Heart left ventricle (tissue), 16 donors: ENCODE measurements at regions not wholly inside any gene's neighbourhood (a gene's known extent, or its start where the extent isn't known, plus 50 kb on each side); places are given as distances from the start of the nearest gene placed in this dataset.

Source experiments
- ATAC-seq, 4 donors: fragments of 200-7000 bp; cut with Tn5 transposase; one replicate each; pipeline ENCODE4 v1.9.1; 2020 to 2022; ENCODE audit warnings: moderate library complexity in 4 of 4, mild to moderate bottlenecking in 3 of 4, moderate number of reproducible peaks in 1 of 4
- DNase-seq, 5 donors: peaks; one replicate each; pipeline ENCODE4 v3.0.0-alpha.2; 2020
- H3K27ac ChIP-seq, 12 donors: fragments of 200-600 bp; sonication (generic) in 4 of 12; one replicate each; pipeline versions ENCODE4 v1.5.0 to v1.8.0; 2016 to 2022; ENCODE audit warnings: mild to moderate bottlenecking in 2 of 12
- H3K27me3 ChIP-seq, 9 donors: fragments of 200-600 bp; sonication (generic) in 2 of 9; one replicate each; pipeline versions ENCODE4 v1.5.1 to v1.8.0; 2016 to 2022; ENCODE audit warnings: mild to moderate bottlenecking in 3 of 9
- H3K36me3 ChIP-seq, 9 donors: fragments of 200-600 bp; sonication (generic) in 2 of 9; one replicate each; pipeline versions ENCODE4 v1.5.0 to v1.8.0; 2018 to 2022; ENCODE audit warnings: mild to moderate bottlenecking in 2 of 9
- H3K4me1 ChIP-seq, 12 donors: fragments of 200-600 bp; sonication (generic) in 4 of 12; one replicate each; pipeline versions ENCODE4 v1.5.0 to v1.8.0; 2016 to 2022; ENCODE audit warnings: mild to moderate bottlenecking in 3 of 12
- H3K4me3 ChIP-seq, 12 donors: fragments of 200-600 bp; sonication (generic) in 4 of 12; one replicate each; pipeline versions ENCODE4 v1.5.0 to v1.8.0; 2017 to 2022; ENCODE audit warnings: mild to moderate bottlenecking in 9 of 12, moderate library complexity in 4 of 12
- H3K9me3 ChIP-seq, 12 donors: fragments of 200-600 bp; sonication (generic) in 4 of 12; one replicate each; pipeline versions ENCODE4 v1.5.0 to v1.8.0; 2016 to 2022; ENCODE audit warnings: mild to moderate bottlenecking in 1 of 12
- POLR2A ChIP-seq, 2 donors: fragments of 450-650 bp; IDR thresholded peaks; one replicate each; pipeline ENCODE4 v1.6.1; 2017; ENCODE audit warnings: antibody characterized with exemption in 2 of 2, mild to moderate bottlenecking in 2 of 2, moderate library complexity in 2 of 2
- WGBS, 4 donors: extraction: QIAGEN DNeasy Blood & Tissue Kit in 2 of 4; methylation state at CpG; one replicate each; pipeline versions ENCODE4 v1.1.5 to v1.1.7; 2013 to 2018; 5-methylcytosine and 5-hydroxymethylcytosine counted together
- intact Hi-C, 10 donors: fragments of 100-400 bp; cut with DNase I; formaldehyde crosslinking; loops; one replicate each; pipeline versions ENCODE4 v1.11.1 to v1.14.2; 2022
- TF ChIP-seq, protein P1 (sequence below), 12 donors: fragments of 200-600 bp; sonication (generic) in 4 of 12; IDR thresholded peaks; one replicate each; pipeline versions ENCODE4 v1.5.0 to v1.8.0; 2018 to 2022; ENCODE audit warnings: antibody characterized with exemption in 12 of 12, mild to moderate bottlenecking in 5 of 12
- donor health status: ischemic (EF 13 %, LVEDD 7.1; RV severe dilation, severe dysfunction).
- donor health status: healthy with polysubstance abuse.
- donor health status: DM: no; HTN: yes; CAD: no.
- donor health status: DM: no; HTN: no; CAD: no.
- donor health status: ischemic (EF 25% LVEDD 6.9; RV normal size, moderate dysfunction).
- donor health status: ischemic (EF 25% LVEDD 5.7; RV mildly dilated, moderate dysfunction).
- donor health status: healthy.
- donor health status: DM: yes; HTN: yes; CAD: no.
- donor health status: ischemic (EF 35%, LVEDD 5.7; RV mildly dilated, moderate dysfunction).
- donor health status: nonischemic (EF 11% LVEDD 7.7; RV severe dilation, severe dysfunction).
- donor health status: DM: yes; HTN: yes; CAD: no.
- donor health status: PGD.
- donor health status: ischemic (EF 29% LVEDD 5.4; RV normal size, mild dysfunction).
- donor health status: nonischemic (EF 23%, LVEDD 6.1; RV moderate dilation, normal function).

DNA sequence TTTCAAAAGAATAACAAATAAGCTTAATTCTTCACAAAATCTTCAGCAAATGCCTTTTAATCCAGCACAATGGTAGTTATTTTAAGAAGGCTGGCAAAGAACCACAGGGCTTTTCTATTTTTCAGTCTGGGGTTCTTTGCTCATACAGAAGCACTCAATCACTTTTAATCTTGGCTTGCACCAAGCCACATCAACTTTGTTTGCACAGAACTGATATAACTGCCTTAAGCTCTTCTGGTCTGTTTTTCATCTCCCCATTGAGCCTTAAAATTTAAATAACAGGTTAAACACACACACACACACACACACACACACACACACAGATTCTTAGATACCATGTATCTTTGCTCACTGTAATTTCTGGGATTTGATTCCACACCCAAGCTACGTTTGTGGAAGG, 377.0 kb downstream of the GATA3 start:
- WGBS, 4 donors: 30 to 79% (median 59%) methylated on average over 1 of the region's 1 CpG
- Histone ChIP-seq H3K9me3 (no peaks in the 10 kb centered on the region), H3K36me3 (no peaks in the 10 kb centered on the region), H3K4me1 (no peaks in the 10 kb centered on the region), H3K4me3 (no peak overlapping the region), H3K27me3 (peaks cover 0 to 2% (median 0%) of the 10 kb centered on the region in 9 donors), H3K27ac (no peak overlapping the region)
- DNase-seq (no peak), ATAC-seq (no peak)
- intact Hi-C loops: no loop called here
- no peak for TF ChIP-seq POLR2A (IDR thresholded peaks at IDR 0.05)

DNA sequence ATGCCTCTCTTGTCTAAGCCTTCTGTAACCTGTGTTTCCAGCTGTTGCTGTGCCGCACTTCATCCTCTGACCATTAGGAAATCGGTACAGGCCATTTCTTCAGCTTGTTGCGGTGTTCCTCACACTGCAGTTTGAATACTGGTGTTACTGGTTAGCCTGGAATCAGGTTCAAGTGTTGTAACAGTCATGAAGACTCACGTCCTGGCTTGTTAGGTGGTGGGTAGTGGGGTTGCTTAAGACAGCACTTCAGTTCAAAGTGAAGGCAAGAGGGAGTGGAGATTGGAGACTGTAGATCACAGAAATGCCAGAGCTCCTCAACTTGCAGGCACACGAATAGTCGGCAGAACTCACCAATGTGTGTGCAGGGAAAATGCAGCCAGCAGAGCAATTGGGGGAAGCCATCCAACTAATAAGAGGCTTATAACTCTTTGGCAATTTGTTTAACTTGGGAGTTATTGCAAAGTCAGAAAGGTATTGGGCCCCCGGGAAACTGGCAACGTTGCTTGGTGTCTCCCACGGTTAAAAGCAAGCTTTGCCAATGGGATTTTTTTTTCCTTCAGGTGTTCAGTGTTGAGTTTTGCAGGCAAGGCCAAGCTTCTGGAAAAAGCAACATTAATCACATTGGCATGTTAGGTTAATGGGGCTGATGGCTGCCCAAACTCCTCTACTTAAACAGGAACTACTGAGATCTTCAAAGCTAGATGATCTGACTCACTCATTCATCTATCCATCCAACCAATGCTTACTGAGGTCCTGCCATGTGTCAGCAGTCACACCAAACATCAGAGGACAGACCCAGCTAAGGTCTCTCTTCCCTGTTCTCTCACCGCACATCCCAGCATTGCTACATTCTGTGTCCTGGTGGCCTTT, 380.9 kb downstream of the GATA3 start:
- DNase-seq (no peak), ATAC-seq (no peak)
- Histone ChIP-seq H3K4me3 (no peak overlapping the region), H3K4me1 (no peaks in the 10 kb centered on the region), H3K27me3 (peaks cover 0 to 4% (median 0%) of the 10 kb centered on the region in 9 donors), H3K36me3 (no peaks in the 10 kb centered on the region), H3K9me3 (no peaks in the 10 kb centered on the region), H3K27ac (no peak overlapping the region)
- TF ChIP-seq, protein P1, sequence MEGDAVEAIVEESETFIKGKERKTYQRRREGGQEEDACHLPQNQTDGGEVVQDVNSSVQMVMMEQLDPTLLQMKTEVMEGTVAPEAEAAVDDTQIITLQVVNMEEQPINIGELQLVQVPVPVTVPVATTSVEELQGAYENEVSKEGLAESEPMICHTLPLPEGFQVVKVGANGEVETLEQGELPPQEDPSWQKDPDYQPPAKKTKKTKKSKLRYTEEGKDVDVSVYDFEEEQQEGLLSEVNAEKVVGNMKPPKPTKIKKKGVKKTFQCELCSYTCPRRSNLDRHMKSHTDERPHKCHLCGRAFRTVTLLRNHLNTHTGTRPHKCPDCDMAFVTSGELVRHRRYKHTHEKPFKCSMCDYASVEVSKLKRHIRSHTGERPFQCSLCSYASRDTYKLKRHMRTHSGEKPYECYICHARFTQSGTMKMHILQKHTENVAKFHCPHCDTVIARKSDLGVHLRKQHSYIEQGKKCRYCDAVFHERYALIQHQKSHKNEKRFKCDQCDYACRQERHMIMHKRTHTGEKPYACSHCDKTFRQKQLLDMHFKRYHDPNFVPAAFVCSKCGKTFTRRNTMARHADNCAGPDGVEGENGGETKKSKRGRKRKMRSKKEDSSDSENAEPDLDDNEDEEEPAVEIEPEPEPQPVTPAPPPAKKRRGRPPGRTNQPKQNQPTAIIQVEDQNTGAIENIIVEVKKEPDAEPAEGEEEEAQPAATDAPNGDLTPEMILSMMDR (IDR thresholded peaks at IDR 0.05): no peak
- TF ChIP-seq POLR2A (IDR thresholded peaks at IDR 0.05): no peak
- intact Hi-C loops: no loop called here
- WGBS, 4 donors: 80 to 84% (median 82%) methylated on average over 10 of the region's 10 CpGs

DNA sequence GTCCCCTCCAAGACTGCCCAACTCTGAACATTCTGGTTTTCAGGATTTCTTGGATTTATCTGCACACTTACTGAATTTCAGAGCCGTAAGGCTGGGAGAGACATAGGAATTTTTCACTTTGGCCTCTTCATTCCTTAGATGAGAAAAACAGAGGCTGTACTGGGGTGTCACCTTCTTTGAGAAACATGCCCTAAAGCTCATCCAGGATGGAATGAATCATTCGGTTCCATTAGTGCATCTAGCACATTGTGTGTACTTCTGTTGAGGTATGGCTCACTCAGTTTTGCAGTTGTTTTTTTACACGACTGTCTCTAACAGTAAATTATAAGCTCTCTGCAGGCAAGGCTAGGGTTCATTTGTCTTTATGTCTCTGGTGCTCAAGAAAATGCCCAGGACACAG, 383.4 kb downstream of the GATA3 start:
- ATAC-seq: no peak

DNA sequence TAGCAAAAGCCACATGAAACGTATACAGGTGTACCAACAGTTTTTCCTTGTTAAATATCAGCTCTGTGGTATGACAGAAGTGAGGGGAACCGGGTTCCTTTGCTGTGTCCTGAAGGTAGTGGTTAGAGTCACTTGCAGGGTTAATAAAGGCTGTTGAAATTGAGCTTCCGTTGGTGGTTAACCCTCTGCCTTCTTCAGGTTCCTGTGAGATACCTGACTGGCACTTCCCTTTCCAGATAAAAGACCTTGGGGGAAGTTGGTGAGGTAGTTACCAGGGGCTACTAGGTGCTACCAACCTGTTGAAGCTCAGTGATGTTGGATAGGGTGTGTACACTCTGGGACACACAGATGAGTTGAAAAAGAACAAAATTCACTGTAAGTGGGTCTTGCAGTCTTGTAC, 384.1 kb downstream of the GATA3 start:
- Histone ChIP-seq H3K4me3 (no peak overlapping the region), H3K36me3 (no peaks in the 10 kb centered on the region), H3K4me1 (no peaks in the 10 kb centered on the region), H3K27ac (no peak overlapping the region), H3K9me3 (no peaks in the 10 kb centered on the region), H3K27me3 (peaks cover 0 to 15% (median 0%) of the 10 kb centered on the region in 9 donors)
- ATAC-seq (no peak), DNase-seq (no peak)
- 52 to 66% (median 57%) methylated on average over 3 of the region's 3 CpGs for WGBS, 4 donors
- no peak for TF ChIP-seq POLR2A (IDR thresholded peaks at IDR 0.05)
- TF ChIP-seq, protein P1 (IDR thresholded peaks at IDR 0.05): no peak
- intact Hi-C loops: no loop called here

More for the DNA sequence above, 383.4 kb downstream of the GATA3 start:
- TF ChIP-seq, protein P1 (IDR thresholded peaks at IDR 0.05): no peak
- TF ChIP-seq POLR2A (IDR thresholded peaks at IDR 0.05): no peak
- no peak overlapping the region for H3K27ac ChIP-seq
- H3K9me3 ChIP-seq: no peaks in the 10 kb centered on the region
- H3K4me1 ChIP-seq: no peaks in the 10 kb centered on the region
- WGBS, 4 donors: 95 to 98% (median 95%) methylated on average over 3 of the region's 3 CpGs
- H3K27me3 ChIP-seq: peaks cover 0 to 15% (median 0%) of the 10 kb centered on the region in 9 donors
- no peak overlapping the region for H3K4me3 ChIP-seq
- DNase-seq: no peak
- intact Hi-C loops: no loop called here
- H3K36me3 ChIP-seq: no peaks in the 10 kb centered on the region
